ENCODE measurements at regions not wholly inside any gene's neighbourhood (a gene's known extent, or its start where the extent isn't known, plus 50 kb on each side); places are given as distances from the start of the nearest gene placed in this dataset.
"Not testable (repeated sequence)": the region's sequence is repeated elsewhere in the genome, so short reads cannot be mapped to it uniquely, and the experiment has no call there.

DNA sequence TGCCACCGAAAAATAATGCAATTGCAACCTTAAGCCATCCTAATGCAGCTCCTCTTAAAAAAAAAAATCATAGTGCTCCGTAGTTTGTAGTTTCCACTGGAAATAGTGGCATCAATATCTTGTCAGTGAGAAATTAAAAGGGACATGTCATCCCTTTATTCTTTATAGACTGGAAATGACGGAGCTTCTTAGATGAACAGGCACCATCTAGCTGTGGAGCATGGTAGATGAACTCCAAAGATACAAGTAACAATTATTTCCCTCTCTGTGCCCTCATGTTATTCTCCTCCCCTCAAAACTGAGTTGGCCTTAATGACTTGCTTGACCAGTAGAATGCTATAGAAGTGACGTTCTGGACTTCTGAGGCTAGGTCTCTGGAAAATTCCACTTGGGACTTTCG, 268.1 kb upstream of the SPTLC3 start:
- FAIRE-seq (no peak), DNase-seq (ENCODE audit: extremely low spot score, insufficient read length, low read depth) (no peak)

DNA sequence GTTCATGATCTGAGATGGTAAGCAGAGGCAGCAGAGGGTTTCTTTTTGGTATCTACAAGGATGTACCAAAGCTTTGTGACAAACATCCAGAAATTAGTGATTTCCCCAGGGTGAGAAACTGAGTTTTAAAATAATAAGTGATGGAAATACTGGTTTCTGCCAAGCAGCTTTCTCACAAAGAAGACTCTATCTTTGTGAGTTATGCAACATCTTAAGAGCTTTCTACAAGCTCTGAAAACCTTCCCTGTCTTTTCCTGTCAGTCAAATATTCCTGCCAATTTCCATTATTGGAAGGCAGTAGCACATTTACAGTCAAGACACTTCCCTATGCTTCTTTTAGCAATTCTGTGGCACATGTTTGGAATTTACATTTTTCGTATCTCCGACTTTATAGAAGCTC, 264.7 kb upstream of the SPTLC3 start:
- FAIRE-seq (no peak), DNase-seq (ENCODE audit: extremely low spot score, insufficient read length, low read depth) (no peak)

DNA sequence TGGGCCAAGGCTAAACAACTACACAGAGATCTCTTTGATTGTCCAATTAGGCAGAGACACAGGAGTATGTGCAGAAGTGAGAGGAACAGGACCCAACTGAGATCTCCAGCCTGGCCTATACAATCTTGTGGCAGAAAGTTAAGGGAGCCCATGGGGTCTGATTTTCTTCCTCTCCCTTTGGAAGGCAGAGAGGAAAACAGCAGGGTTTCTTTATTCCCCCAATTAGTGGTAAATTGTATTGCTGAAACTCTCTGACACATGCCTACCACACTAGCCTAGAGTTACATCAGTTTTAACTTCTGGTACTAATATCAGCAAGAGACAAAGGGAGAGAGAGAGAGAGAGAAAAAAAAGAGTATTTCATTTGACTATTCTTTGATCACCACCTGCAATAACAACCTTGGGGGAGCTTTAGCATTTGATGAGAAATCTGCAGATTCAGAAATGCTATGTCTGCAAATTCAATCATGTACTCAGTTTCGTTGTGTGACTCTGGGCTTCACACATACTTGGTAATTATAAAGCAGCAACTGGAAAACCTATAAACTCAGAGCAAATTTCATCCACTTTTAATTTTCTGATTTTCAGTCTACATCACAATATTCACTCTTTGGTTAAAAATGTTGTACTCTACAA, 260.3 kb upstream of the SPTLC3 start:
- FAIRE-seq = no peak

DNA sequence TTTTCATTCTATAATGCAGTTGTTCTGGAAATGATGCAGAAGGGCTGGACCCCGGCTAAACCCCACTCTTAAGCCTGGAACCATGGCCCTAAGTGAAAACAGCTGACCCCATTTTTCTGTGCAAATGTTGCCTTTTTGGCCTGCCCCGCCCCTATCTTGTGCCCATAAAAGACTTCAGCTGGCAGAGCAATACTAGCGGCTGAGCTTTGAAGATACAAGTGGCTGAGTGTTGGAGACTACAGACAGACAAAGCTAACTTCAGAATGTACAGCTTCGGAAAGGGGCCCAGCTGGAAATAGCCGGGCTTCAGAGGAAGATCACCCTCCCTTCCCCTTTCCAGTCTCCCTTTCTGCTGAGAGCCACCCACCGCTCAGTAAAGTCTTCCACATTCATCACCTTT, 258.6 kb upstream of the SPTLC3 start:
- DNase-seq (ENCODE audit: extremely low spot score, insufficient read length, low read depth) (no peak), FAIRE-seq (no peak)

More for the DNA sequence above, 260.3 kb upstream of the SPTLC3 start:
- DNase-seq (ENCODE audit: extremely low spot score, insufficient read length, low read depth) = no peak

DNA sequence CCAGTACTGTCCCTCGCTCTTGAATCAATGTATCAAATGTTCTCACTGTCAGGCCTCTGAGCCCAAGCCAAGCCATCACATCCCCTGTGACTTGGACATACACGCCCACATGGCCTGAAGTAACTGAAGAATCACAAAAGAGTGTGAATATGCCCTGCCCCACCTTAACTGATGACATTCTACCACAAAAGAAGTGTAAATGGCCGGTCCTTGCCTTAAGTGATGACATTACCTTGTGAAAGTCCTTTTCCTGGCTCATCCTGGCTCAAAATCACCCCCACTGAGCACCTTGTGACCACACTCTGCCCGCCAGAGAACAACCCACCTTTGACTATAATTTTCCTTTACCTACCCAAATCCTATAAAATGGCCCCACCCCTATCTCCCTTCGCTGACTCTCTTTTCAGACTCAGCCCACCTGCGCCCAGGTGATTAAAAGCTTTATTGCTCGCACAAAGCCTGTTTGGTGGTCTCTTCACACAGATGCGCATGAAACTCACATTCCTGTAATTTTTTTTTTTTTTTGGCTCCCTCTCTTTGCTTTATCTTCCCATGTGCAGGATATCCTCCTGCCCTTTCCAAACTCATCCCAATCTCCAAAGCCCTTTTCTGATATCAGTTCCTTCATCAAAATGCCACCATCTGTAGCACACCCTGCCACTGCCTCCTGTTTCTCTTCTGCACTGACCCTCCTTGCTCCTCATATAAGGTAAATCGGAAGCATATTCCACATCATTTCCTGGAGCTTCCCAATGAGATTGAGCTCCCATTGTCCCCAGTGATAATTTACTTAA, 255.7 kb upstream of the SPTLC3 start:
- FAIRE-seq = not testable (repeated sequence)

DNA sequence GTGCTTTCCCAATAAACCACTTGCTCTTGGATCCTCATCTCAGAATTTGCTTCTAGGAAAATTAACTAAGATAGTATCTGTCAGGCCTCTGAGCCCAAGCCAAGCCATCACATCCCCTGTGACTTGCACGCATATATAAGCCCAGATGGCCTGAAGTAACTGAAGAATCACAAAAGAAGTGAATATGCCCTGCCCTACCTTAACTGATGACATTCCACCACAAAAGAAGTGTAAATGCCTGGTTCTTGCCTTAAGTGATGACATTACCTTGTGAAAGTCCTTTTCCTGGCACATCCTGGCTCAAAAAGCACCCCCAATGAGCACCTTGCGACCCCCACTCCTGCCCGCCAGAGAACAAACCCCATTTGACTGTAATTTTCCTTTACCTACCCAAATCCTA, 255.0 kb upstream of the SPTLC3 start:
- not testable (repeated sequence) for FAIRE-seq; DNase-seq (ENCODE audit: extremely low spot score, insufficient read length, low read depth)

More for the DNA sequence above, 255.7 kb upstream of the SPTLC3 start:
- not testable (repeated sequence) for DNase-seq (ENCODE audit: extremely low spot score, insufficient read length, low read depth)

DNA sequence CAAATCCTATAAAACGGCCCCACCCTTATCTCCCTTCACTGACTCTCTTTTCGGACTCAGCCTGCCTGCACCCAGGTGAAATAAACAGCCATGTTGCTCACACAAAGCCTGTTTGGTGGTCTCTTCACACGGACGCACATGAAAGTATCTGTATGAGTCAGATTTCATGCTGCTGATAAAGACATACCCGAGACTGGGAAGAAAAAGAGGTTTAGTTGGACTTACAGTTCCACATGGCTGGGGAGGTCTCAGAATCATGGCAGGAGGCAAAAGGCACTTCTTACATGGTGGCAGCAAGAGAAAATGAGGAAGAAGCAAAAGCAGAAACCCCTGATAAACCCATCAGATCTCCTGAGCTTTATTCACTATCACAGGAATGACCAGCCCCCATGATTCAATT, 249.3 kb upstream of the SPTLC3 start:
- not testable (repeated sequence) for FAIRE-seq; DNase-seq (ENCODE audit: extremely low spot score, insufficient read length, low read depth)

DNA sequence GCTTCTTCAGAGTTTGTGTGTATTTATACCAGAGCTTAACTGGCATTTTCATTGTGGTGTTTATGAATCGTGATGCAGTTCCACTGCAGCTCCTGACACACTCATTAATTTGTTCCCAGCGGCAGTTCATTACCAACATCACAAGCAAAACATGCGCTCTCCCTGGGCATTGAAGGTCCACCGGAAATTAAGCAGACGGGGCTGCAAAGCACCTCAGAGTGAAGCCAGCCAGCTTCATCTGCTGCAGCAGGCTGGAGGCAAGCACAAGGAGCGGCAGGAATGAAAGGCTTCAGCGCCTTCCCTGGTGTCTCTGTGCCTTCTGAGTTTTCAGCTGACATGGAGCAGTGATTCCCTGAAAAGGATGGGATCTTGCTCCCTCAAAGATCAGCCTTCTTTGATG, 246.0 kb upstream of the SPTLC3 start:
- no peak for DNase-seq (ENCODE audit: extremely low spot score, insufficient read length, low read depth)

DNA sequence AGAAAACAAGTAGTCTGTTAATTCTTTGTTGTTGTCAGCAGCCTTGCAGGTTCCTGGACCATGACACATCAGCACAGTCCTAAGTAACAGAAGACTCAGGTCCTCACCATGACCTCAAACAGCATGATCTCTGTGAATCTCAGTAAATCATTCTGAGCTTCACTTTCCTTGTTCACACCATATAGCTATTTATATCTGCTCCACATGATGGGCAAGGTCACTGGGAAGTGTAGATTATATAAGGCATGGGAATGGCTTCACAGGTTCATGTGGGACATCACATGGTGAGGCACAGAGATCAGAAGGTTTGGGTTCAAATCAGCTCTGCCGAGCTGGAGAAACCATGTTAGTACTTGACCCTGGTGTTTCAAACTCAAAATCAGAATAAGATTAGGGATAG, 245.4 kb upstream of the SPTLC3 start:
- FAIRE-seq = no peak
- no peak for DNase-seq (ENCODE audit: extremely low spot score, insufficient read length, low read depth)

More for the DNA sequence above, 246.0 kb upstream of the SPTLC3 start:
- no peak for FAIRE-seq

DNA sequence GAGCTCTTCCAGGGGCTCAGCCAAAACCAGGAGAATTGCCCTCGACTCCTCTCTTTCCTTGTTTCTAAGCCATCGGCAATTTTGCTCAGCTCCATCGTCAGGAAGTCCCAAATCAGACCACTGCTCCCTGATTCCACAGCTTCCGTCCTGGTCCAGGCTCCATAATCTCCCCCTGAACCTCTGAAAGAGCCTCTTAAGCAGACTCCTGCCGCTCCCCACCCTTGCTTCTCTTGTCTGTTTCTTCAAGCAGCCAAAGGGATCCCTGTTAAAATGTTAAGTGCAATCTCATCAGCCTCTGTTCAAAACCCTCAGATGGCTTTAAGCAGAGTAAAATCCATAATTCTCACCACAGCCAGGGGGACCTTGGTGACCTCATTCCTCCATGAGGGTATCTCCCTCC, 244.7 kb upstream of the SPTLC3 start:
- no peak for FAIRE-seq
- no peak for DNase-seq (ENCODE audit: extremely low spot score, insufficient read length, low read depth)

DNA sequence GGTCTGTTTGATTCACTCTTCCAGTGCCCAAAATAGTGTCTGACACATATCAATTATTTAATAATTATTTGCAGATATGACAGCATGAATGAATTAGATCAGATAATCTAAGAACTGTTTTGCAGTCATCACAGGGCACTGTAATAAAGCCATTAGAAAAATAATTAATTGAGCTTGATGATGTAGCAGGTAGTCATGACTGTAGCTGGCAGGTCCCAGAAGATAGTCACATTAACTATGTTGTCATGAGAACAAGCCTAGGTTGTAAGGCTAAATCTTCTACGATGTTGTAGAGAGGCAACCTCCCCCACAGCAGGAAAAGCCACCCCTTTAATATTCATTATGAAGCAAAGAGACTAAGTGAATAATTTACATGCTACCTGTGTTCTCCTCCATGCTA, 243.9 kb upstream of the SPTLC3 start:
- DNase-seq (ENCODE audit: extremely low spot score, insufficient read length, low read depth) = no peak
- FAIRE-seq = no peak

DNA sequence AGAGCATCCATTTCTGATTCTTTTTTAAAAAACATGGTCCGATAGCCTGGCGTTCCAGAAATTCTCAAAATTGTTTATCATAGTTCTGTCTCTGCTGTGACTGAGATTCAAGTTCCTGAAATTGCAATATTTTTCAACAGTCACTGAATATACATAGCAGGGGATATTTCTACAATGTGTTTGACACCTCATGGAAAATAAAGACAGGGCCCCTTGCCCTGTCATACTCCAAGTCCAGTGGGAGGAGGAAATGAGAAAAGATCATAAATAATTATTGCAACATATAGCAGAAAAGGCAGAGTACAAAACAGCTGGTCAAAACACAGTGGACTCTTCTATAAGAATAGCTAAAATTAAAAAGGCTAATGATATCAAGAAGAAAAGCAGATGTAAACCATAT, 234.8 kb upstream of the SPTLC3 start:
- FAIRE-seq (no peak), DNase-seq (ENCODE audit: extremely low spot score, insufficient read length, low read depth) (no peak)

DNA sequence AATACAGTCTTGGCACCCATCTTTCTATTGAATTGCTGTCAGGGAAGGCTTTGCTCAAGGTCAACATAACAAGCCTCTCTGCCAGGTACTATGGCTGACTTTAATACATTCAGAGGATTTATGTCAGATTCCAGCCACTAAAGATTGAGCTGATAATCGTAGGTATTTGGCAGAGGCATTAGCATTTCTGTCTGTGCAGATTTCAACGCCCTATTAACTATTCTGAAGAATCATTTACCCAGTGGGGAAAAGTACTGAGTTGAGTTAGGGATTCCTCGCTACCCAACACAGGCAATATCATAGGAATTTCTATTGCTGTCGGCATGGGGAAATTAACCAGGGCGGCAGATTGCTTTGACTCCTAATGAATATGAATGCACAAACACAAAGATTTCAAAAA, 233.7 kb upstream of the SPTLC3 start:
- FAIRE-seq = no peak

DNA sequence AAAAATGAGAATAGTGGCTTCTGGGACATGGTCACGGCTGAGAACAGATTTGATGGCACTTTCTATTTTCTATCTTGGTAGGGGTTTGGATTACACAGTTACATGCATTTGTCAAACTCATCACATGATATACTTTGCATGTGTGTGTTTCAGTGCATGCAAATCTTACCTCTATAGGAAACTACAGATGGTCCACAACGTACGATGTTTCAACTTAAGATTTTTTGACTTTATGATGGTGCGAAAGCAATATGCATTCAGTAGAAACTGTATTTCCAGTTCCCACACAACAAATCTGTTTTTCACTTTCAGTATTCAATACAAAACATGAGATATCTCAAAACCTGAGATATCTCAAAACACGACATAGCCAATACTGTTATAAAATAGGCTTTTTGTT, 231.8 kb upstream of the SPTLC3 start:
- DNase-seq (ENCODE audit: extremely low spot score, insufficient read length, low read depth) (no peak), FAIRE-seq (no peak)

More for the DNA sequence above, 233.7 kb upstream of the SPTLC3 start:
- DNase-seq (ENCODE audit: extremely low spot score, insufficient read length, low read depth) = no peak

DNA sequence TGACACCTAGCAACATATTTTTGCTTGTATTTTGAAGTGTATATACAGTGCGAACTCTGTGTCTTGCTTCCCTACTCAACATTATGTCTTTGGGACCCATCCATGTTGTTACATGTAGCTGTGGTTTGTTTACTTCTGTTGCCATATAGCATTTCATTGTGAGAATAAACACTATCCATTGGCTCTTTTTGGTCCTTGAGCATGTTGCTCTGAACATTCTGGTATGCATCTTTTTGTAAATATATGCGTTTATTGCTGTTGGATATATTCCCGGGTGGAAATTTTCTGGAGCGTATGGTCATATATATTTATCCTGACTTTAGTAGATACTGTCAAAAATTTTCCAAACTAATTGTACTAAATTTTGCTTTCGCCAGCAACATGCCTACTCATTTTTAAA, 222.5 kb upstream of the SPTLC3 start:
- FAIRE-seq = no peak
- no peak for DNase-seq (ENCODE audit: extremely low spot score, insufficient read length, low read depth)

DNA sequence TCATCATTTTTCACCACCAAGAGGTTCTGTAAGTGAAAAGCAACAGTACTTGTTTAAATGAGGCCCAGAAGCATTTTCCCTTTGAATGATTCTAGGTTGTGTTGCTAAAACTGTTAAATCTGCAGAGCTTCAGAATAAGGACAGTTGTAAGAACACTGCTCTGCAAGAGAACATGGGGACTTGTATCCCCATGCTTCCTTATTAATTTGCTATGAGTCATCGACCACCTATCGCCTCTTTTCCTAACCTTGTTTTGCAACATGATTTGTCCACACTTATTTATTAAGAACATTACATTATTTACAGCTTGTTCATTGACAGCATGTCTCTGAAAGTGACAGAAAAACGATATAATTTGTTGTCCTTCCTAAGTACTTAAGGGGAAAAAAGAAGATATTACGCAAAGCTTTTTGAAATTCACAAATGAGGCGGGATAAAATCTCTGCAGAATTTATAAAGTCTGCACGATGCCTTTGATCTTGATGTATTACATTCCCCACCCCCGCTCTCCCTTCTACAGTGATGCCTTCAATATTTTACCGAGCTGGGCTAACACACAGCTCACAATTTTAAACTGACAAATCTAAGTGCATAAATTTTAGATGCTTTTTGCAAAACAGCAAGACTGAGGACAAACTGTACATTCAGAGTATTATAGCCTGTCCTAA, 220.0 kb upstream of the SPTLC3 start:
- FAIRE-seq (no peak), DNase-seq (ENCODE audit: extremely low spot score, insufficient read length, low read depth) (no peak)

DNA sequence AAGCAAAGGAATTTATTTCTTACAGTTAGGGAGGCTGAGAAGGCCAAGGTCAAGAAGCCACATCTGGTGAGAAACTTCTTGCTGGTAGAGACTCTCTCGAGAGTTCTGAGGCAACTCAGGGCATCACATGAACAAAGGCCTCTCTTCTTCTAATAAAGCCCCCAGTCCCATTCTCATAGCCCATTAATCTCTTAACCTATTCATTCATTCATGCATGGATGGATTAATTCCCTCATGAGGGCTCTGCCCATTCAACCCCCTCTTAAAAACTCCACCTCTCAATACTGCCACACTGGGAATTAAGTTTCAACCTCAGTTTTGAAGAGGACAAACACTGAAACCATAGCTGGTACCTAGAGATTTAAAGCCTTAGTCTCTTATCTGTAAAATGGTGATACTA, 217.9 kb upstream of the SPTLC3 start:
- DNase-seq (ENCODE audit: extremely low spot score, insufficient read length, low read depth) (no peak), FAIRE-seq (no peak)

DNA sequence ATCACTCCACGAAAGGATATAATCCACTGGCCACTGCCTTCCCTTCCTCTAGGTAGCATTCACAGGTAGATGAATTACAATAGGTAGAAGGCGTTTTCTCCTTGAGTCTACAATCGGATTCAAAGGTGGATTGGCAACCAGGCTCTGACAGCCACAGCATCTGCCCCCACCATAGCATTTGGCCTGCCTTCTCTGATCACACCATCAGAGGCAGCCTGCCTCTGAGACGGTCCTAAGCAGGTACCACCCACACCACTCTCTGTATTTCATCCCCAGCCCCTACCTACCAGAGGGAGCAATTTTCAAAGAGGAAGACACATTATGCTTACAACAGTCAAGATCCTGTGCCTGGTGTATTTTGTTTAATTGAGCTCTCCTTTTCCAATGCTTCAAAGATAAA, 210.5 kb upstream of the SPTLC3 start:
- no peak for FAIRE-seq
- no peak for DNase-seq (ENCODE audit: extremely low spot score, insufficient read length, low read depth)

DNA sequence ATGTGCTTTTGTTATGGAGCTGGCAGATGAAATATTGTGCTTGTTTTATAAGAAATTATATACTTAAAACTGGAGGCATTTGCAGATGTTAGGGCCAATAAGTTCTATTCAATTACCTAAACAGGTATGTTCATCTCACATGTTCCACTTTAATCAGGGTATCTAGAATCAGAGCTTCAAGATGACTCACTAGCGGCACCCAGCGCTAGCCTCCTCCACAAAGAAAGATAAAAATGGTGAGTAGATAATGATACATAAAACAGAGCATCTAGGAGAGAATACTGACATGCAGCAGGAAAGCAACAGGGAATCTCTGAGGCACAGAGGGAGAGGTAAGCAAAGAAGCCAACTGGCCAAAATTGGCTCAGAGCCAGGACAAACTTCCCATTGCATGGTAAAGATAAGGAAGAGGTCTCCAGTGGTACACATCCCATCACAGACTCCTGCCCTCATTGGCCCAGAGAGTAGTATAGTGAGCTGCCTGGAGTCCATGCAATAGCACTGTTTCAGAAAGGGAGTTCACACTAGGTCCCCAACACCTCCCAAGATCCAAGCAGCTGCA, 200.7 kb upstream of the SPTLC3 start:
- no peak for FAIRE-seq
- no peak for DNase-seq (ENCODE audit: extremely low spot score, insufficient read length, low read depth)

DNA sequence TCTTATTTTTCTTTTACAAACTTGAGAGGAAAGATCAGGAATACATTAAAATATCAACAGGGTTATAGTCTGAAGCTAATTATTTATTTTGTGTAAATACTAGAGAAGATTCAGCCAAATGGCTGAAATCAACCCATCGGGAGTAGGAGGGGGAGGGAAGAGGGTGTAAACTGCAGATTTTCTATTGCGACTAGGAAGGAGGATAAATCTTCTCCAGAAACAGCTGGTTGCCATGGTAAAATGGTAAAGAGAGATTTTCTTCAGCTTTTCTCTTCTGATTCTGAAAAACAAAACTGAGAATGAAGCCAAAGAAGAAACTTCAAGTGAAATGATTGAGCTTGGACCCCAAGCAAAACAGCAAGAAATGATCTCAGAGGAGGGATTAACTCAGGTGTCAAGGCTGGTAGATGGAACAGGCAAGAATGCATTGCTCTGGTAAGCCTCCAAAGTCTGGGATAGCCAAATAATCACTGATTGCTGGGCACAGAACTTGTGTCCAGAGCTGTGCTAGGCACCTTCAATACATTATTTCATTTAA, 193.5 kb upstream of the SPTLC3 start:
- no peak for FAIRE-seq

More for the DNA sequence above, 193.5 kb upstream of the SPTLC3 start:
- DNase-seq (ENCODE audit: extremely low spot score, insufficient read length, low read depth) = no peak
